ENCODE measurements at regions not wholly inside any gene's neighbourhood (a gene's known extent, or its start where the extent isn't known, plus 50 kb on each side); places are given as distances from the start of the nearest gene placed in this dataset.

DNA sequence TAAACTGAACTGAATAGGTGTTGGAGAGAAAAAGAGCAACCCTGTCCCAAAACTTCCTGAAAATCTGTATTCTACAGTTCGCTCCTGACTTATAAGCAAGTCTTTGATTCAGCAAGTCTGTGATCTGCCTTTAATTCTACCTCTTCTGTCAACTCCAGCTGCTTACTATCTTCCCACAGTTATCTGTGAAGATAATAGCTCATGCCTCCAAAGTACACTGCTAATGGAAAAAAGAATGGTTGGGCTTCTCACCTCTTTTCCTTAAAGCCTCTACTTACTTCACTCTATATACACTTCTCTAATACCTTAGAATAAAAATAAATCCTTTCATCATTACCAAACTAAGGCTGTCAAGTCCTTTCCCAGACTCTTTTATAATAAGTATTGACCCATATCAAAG, 391.5 kb upstream of the MIR17HG start:
- Histone ChIP-seq H3K4me1 (ENCODE audit: control insufficient read depth, insufficient read depth, low read length) (no peaks in the 10 kb centered on the region), H3K4me3 (ENCODE audit: low read length) (no peak overlapping the region), H3K36me3 (ENCODE audit: control insufficient read depth, insufficient read depth, low read length) (no peaks in the 10 kb centered on the region), H3K9me3 (ENCODE audit: control insufficient read depth, insufficient read depth, low read length) (no peaks in the 10 kb centered on the region), H3K27ac (ENCODE audit: low read length) (no peak overlapping the region), H3K27me3 (ENCODE audit: control insufficient read depth, insufficient read depth, low read length) (no peaks in the 10 kb centered on the region)
- ATAC-seq: no peak
- no peak overlapping the region for H3K27ac Mint-ChIP-seq
- TF ChIP-seq, protein P1, sequence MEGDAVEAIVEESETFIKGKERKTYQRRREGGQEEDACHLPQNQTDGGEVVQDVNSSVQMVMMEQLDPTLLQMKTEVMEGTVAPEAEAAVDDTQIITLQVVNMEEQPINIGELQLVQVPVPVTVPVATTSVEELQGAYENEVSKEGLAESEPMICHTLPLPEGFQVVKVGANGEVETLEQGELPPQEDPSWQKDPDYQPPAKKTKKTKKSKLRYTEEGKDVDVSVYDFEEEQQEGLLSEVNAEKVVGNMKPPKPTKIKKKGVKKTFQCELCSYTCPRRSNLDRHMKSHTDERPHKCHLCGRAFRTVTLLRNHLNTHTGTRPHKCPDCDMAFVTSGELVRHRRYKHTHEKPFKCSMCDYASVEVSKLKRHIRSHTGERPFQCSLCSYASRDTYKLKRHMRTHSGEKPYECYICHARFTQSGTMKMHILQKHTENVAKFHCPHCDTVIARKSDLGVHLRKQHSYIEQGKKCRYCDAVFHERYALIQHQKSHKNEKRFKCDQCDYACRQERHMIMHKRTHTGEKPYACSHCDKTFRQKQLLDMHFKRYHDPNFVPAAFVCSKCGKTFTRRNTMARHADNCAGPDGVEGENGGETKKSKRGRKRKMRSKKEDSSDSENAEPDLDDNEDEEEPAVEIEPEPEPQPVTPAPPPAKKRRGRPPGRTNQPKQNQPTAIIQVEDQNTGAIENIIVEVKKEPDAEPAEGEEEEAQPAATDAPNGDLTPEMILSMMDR (IDR thresholded peaks at IDR 0.05): no peak
- no peak overlapping the region for H3K4me3 Mint-ChIP-seq
- no peak for DNase-seq
- peaks cover 3 to 6% of the 10 kb centered on the region in 2 donors for H3K9me3 Mint-ChIP-seq
- intact Hi-C loops (cut with micrococcal nuclease): no loop called here
- no peaks in the 10 kb centered on the region for H3K4me1 Mint-ChIP-seq
- no peaks in the 10 kb centered on the region for H3K27me3 Mint-ChIP-seq (ENCODE audit: low read depth in 2 of 2)
- peaks cover 13% of the 10 kb centered on the region for H3K36me3 Mint-ChIP-seq
- WGBS (ENCODE audit: insufficient coverage): 90% methylated on average over 1 of the region's 1 CpG

DNA sequence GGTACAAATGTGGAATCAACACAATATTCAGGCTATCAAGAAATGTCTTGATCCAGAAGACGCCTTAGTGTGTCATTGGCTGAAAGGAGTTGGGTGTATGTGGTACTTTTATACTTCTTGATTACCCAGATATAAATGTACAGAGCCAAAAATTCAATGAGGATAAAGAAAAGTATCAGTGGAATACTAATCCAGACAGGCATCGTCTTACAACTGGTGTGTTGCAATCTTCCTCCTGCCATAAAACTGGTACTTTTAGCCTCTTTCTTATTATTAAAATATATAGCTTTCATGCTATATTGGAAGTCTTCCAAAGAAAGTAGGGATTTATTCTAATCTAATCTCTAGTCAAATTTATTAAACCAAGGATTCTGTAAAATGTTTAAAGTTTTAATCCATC, 388.6 kb upstream of the MIR17HG start:
- TF ChIP-seq, protein P1 (IDR thresholded peaks at IDR 0.05): no peak
- no peak overlapping the region for H3K27ac Mint-ChIP-seq
- ATAC-seq (no peak), DNase-seq (no peak)
- no peaks in the 10 kb centered on the region for H3K4me1 ChIP-seq (ENCODE audit: control insufficient read depth, insufficient read depth, low read length)
- peaks cover 13% of the 10 kb centered on the region for H3K36me3 Mint-ChIP-seq
- intact Hi-C loops (cut with micrococcal nuclease): no loop called here
- no peaks in the 10 kb centered on the region for H3K9me3 ChIP-seq (ENCODE audit: control insufficient read depth, insufficient read depth, low read length)
- no peak overlapping the region for H3K27ac ChIP-seq (ENCODE audit: low read length)
- no peaks in the 10 kb centered on the region for H3K27me3 Mint-ChIP-seq (ENCODE audit: low read depth in 2 of 2)
- peaks cover 3 to 6% of the 10 kb centered on the region in 2 donors for H3K9me3 Mint-ChIP-seq
- no peak overlapping the region for H3K4me3 Mint-ChIP-seq
- no CpG with 5 or more reads among the region's 2 CpGs for WGBS (ENCODE audit: insufficient coverage)
- no peaks in the 10 kb centered on the region for H3K27me3 ChIP-seq (ENCODE audit: control insufficient read depth, insufficient read depth, low read length)
- H3K4me1 Mint-ChIP-seq: no peaks in the 10 kb centered on the region
- no peaks in the 10 kb centered on the region for H3K36me3 ChIP-seq (ENCODE audit: control insufficient read depth, insufficient read depth, low read length)
- no peak overlapping the region for H3K4me3 ChIP-seq (ENCODE audit: low read length)

DNA sequence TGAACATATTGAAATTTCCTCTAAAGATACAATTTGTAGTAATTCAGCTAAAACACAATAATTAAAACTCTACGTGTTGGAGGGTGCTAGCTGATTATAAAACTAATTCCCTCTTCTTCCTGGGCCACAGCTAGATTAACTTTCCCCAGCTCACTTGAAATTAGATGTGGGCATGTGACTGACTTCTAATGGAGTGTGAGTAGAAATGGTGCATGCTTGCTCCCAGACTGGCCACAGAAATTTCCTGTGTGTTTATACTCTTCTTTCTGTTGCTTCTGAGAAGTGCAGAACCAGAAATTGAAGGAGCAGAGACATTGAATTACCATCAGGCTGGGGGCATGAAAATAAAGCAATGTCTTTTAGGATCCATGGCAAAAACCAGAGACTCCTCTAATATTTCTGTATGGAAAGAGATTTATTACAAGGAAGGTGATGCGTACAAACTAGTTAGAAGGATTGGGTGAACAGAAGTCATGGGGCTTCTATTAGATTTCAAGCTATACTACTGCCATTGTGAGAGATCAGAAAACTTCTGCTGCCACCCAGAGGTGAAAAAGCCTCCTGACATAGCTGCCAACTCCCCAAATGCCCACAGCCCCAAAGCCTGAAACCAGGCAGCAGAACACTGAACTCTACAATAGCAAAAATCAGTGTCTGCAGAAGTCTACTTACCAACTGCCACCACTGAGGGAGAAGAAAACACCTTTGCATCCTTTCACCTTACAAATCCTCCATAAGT, 379.2 kb upstream of the MIR17HG start:
- Histone ChIP-seq H3K9me3 (ENCODE audit: control insufficient read depth, insufficient read depth, low read length) (no peaks in the 10 kb centered on the region), H3K4me1 (ENCODE audit: control insufficient read depth, insufficient read depth, low read length) (no peaks in the 10 kb centered on the region), H3K4me3 (ENCODE audit: low read length) (no peak overlapping the region), H3K27me3 (ENCODE audit: control insufficient read depth, insufficient read depth, low read length) (no peaks in the 10 kb centered on the region), H3K36me3 (ENCODE audit: control insufficient read depth, insufficient read depth, low read length) (no peaks in the 10 kb centered on the region), H3K27ac (ENCODE audit: low read length) (no peak overlapping the region)
- Mint-ChIP-seq H3K9me3 (peaks cover 4 to 11% of the 10 kb centered on the region in 2 donors), H3K4me3 (no peak overlapping the region), H3K27me3 (ENCODE audit: low read depth in 2 of 2) (no peaks in the 10 kb centered on the region), H3K4me1 (no peaks in the 10 kb centered on the region), H3K36me3 (no peaks in the 10 kb centered on the region), H3K27ac (no peak overlapping the region)
- DNase-seq: no peak
- 100% methylated on average over 1 of the region's 2 CpGs for WGBS (ENCODE audit: insufficient coverage)
- TF ChIP-seq, protein P1 (IDR thresholded peaks at IDR 0.05): no peak
- no peak for ATAC-seq
- intact Hi-C loops (cut with micrococcal nuclease): no loop called here
